Stimulated activated CD4-positive, alpha-beta T cell treated with anti-CD3 and anti-CD28 coated beads, Interleukin-4, amount 100 ng/mL, for 24 hours (primary cell): ENCODE measurements at regions not wholly inside any gene's neighbourhood (a gene's known extent, or its start where the extent isn't known, plus 50 kb on each side); places are given as distances from the start of the nearest gene placed in this dataset.
"Not testable (repeated sequence)": the region's sequence is repeated elsewhere in the genome, so short reads cannot be mapped to it uniquely, and the experiment has no call there.

ENCODE experiments used
- DNase-seq: peaks from one replicate; pipeline ENCODE4 v3.0.0-alpha.2; 2020

- no peak for DNase-seq
Measured at GRCh38 chr7:131843898-131844331, 287.5 kb upstream of the PODXL start.

- no peak for DNase-seq
Measured at GRCh38 chr7:131839967-131840690, 283.7 kb upstream of the PODXL start.

GRCh38 chr7:131836733-131837132 lies 280.3 kb upstream of the PODXL start:
- DNase-seq = no peak

GRCh38 chr7:131835141-131835540 lies 278.7 kb upstream of the PODXL start:
- DNase-seq = no peak

GRCh38 chr7:131830681-131831080 lies 274.3 kb upstream of the PODXL start:
- DNase-seq = no peak

GRCh38 chr7:131829947-131830558 lies 273.6 kb upstream of the PODXL start:
- DNase-seq = no peak

- DNase-seq = no peak
Measured at GRCh38 chr7:131827421-131827820, 271.0 kb upstream of the PODXL start.

GRCh38 chr7:131826960-131827359 lies 270.5 kb upstream of the PODXL start:
- no peak for DNase-seq

GRCh38 chr7:131823961-131824440 lies 267.6 kb upstream of the PODXL start:
- DNase-seq = not testable (repeated sequence)

GRCh38 chr7:131819891-131820290 lies 263.5 kb upstream of the PODXL start:
- DNase-seq = no peak

- DNase-seq = no peak
Measured at GRCh38 chr7:131816391-131817007, 260.1 kb upstream of the PODXL start.

- DNase-seq = no peak
Measured at GRCh38 chr7:131808736-131809135, 252.3 kb upstream of the PODXL start.

GRCh38 chr7:131808156-131808555 lies 251.7 kb upstream of the PODXL start:
- DNase-seq = not testable (repeated sequence)

GRCh38 chr7:131803816-131804215 lies 247.4 kb upstream of the PODXL start:
- DNase-seq = no peak

GRCh38 chr7:131802195-131802864 lies 245.9 kb upstream of the PODXL start:
- no peak for DNase-seq

GRCh38 chr7:131800531-131800930 lies 244.1 kb upstream of the PODXL start:
- DNase-seq = no peak

GRCh38 chr7:131800008-131800407 lies 243.6 kb upstream of the PODXL start:
- DNase-seq = no peak

GRCh38 chr7:131797841-131798240 lies 241.4 kb upstream of the PODXL start:
- DNase-seq = no peak

- DNase-seq = no peak
Measured at GRCh38 chr7:131795400-131795799, 239.0 kb upstream of the PODXL start.

- no peak for DNase-seq
Measured at GRCh38 chr7:131792311-131792710, 235.9 kb upstream of the PODXL start.

GRCh38 chr7:131787101-131787500 lies 230.7 kb upstream of the PODXL start:
- DNase-seq = no peak

- no peak for DNase-seq
Measured at GRCh38 chr7:131786204-131786603, 229.8 kb upstream of the PODXL start.

GRCh38 chr7:131778601-131779000 lies 222.2 kb upstream of the PODXL start:
- DNase-seq = no peak
